GM12891 (cell line): ENCODE measurements at regions not wholly inside any gene's neighbourhood (a gene's known extent, or its start where the extent isn't known, plus 50 kb on each side); places are given as distances from the start of the nearest gene placed in this dataset.
A peak's percentile ranks its signal among the peaks of the same experiment; 100 is the strongest.
"Not testable (repeated sequence)": the region's sequence is repeated elsewhere in the genome, so short reads cannot be mapped to it uniquely, and the experiment has no call there.

Experiments used
- DNase-seq: peaks from one replicate; pipeline ENCODE4 v3.0.0; 2011; ENCODE audit warnings: low spot score; ENCODE audit not compliant: insufficient read length
- FAIRE-seq: peaks from 2 replicates; lab custom pipeline; 2011; peaks lifted over from hg19 to GRCh38; lab: Jason Lieb, UNC
- PAX5 ChIP-seq: IDR thresholded peaks from 2 replicates; pipeline ENCODE4 v1.6.1; 2011; ENCODE audit warnings: low read length, moderate library complexity, mild to moderate bottlenecking; ENCODE audit not compliant: insufficient read depth, severe bottlenecking
- POLR2A ChIP-seq: IDR thresholded peaks from 2 replicates; pipeline ENCODE4 v1.6.1; 2011; ENCODE audit warnings: low read depth, low read length, control low read depth
- POLR2AphosphoS5 ChIP-seq: IDR thresholded peaks from 2 replicates; pipeline ENCODE4 v1.6.1; 2011; ENCODE audit warnings: low read depth, low read length, control low read depth
- POU2F2 ChIP-seq: IDR thresholded peaks from 2 replicates; pipeline ENCODE4 v1.6.1; 2011; ENCODE audit warnings: low read depth, mild to moderate bottlenecking, control low read depth, low read length, moderate library complexity
- SPI1 ChIP-seq: IDR thresholded peaks from 2 replicates; pipeline ENCODE4 v1.6.1; 2011; ENCODE audit warnings: low read depth, low read length, control low read depth
- TAF1 ChIP-seq: IDR thresholded peaks from 2 replicates; pipeline ENCODE4 v1.6.1; 2011; ENCODE audit warnings: low read depth, low read length, control low read depth

DNA sequence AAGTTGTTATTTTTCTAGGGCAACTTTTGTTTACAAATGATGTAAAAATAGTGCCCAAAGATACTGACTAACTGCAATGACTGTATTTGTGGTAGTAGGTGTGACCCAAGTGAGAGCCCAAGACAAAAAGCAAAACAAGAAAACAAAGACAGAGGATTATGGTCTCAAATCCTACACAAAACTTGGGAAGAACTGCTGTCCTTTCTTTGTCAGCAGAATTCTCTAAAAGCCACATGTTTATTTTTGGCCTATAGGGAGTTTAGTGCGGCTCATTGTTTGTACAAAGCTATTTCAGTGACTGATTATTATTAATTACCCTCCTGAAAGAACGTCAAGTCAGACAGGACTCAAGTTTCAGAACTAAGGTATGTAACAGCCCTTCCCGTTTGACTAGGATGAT is 509.2 kb upstream of the SLC35B3 start:
- no peak for TF ChIP-seq TAF1
- no peak for TF ChIP-seq POLR2AphosphoS5
- no peak for TF ChIP-seq SPI1
- TF ChIP-seq POLR2A = no peak
- TF ChIP-seq PAX5 = no peak
- TF ChIP-seq POU2F2 = no peak
- DNase-seq (no peak), FAIRE-seq (no peak)

DNA sequence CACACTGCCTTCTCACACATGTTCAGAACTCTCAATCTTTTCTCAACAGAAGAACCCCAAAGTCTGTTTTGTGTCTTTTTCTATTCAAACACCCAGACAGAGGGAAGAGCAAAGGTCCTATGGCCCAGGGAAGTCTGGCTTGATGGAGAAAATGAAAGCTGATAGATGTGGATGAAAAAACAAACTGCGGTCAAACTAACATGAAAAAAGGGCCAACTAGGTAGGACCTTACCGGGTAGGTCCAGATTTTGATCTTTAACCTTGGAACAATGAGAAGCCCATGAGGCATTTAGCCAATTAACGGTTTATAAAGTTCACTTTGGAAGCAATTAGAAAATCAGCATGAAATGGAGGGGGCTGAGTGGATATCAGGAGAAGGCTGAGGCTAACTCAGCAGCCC is 507.7 kb upstream of the SLC35B3 start:
- TF ChIP-seq SPI1 = no peak
- no peak for TF ChIP-seq TAF1
- no peak for TF ChIP-seq PAX5
- no peak for TF ChIP-seq POLR2A
- no peak for TF ChIP-seq POLR2AphosphoS5
- no peak for FAIRE-seq
- DNase-seq = no peak

DNA sequence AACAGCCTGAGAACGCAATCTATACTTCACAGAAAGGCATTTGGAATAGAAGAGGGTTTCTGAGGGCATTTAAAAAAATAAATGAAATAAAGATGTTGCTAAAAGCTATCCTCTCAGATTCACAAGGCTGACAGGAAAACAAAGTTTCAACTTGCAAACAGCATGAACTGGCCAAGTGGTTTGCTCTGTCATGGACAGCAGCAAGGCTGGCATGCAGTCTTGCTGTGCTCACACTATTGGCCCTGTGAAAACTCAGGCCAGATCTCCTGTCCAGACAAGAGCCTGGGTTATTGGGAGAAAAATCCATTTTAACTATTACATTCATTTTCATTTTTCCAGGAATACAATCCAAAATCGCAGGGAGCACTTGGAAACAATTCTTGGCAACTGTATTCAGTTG is 506.2 kb upstream of the SLC35B3 start:
- DNase-seq (no peak), FAIRE-seq (no peak)
- TF ChIP-seq SPI1 (no peak), POLR2A (no peak), PAX5 (no peak), POLR2AphosphoS5 (no peak), TAF1 (no peak), POU2F2 (no peak)

DNA sequence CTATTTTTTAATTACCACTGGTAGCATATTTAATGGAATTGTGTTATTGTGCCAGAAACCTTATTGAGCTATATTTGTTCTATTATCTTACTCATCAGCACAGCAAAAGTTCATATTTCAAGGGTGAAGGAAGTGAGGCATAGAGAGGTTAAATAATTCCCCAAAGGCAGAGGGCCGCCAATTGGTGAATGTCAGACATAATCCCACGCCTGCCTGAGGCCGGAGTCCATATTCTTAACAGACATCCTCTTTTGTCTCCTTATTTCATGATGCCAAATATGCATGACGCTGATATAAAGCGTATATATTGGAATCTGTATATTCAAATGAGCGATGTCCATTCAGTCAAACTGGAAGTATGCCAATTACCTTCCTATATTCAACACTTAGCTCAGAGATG is 505.0 kb upstream of the SLC35B3 start:
- FAIRE-seq (no peak), DNase-seq (no peak)
- TF ChIP-seq SPI1 = no peak
- no peak for TF ChIP-seq TAF1
- no peak for TF ChIP-seq POLR2A
- TF ChIP-seq PAX5 = no peak
- TF ChIP-seq POLR2AphosphoS5 = no peak
- no peak for TF ChIP-seq POU2F2

DNA sequence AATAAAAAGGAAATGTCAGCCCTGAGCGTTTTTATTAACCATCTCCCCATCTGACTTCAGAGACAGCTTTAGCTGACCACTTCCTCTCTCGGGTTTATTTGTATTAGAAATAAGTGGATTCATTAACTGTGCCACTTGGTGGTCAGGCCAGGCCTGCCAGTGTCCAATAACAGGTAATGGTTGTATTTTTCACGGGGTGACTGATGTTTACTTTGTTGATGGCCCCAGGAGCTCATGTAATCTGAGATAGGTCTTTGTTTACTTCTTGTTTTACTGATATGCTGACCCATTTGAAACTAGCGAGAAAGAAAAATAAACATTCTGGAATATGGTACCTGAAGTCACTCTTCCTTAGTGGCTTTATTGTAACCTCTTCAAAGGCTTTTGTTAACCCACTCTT is 504.3 kb upstream of the SLC35B3 start:
- no peak for DNase-seq
- FAIRE-seq = no peak
- TF ChIP-seq PAX5 (no peak), SPI1 (0 out of 2 replicates have a peak, but pooled peaks have one; percentile 15)

DNA sequence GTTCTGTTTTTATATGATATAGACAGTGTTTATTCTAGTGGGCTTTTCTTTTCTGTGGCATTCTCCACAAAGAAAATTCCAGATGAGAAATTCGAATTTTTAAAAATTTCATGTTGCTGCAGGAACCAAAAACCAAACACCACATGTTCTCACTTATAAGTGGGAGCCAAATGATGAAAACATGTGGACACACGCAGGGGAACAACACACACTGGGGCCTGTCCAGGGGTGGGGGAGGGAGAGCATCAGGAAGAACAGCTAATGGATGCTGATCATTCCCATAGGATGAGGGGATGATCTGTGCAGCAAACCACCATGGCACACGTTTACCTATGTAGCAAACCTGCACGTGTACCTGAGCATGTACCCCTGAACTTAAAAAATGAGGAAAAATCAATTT is 499.0 kb upstream of the SLC35B3 start:
- FAIRE-seq (no peak), DNase-seq (no peak)
- TF ChIP-seq POLR2A (no peak), SPI1 (no peak), POU2F2 (no peak)

DNA sequence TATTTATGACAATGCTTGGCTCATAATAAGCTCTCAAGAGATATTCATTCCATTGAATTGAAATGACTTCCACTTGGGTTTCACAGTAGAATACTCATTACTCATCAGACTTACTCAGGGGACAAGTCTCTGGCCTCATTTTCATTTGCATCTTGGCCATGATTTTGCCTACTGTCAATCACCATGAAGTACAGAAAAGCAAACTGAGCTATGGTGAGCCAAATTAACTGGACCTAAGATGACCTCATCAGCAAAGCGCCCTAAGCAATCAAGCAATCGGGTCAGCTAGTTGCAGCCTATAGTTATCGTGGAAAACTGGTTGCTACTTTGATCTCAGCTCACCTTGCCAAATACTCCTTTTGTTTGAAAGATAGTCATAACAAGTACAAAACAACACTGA is 494.7 kb upstream of the SLC35B3 start:
- FAIRE-seq (no peak), DNase-seq (no peak)
- TF ChIP-seq TAF1 (no peak), PAX5 (no peak), POLR2AphosphoS5 (no peak), POLR2A (no peak), POU2F2 (no peak), SPI1 (no peak)

DNA sequence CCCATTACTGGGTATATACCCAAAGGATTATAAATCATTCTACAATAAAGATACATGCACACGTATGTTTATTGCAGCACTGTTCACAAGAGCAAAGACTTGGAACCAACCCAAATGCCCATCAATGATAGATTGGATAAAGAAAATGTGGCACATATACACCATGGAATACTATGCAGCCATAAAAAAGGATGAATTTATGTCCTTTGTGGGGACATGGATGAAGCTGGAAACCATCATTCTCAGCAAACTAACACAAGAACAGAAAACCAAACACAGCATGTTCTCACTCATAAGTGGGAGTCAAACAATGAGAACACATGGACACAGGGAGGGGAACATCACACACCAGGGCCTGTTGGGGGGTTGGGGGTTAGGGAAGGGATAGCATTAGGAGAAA is 484.9 kb upstream of the SLC35B3 start:
- not testable (repeated sequence) for FAIRE-seq, DNase-seq

DNA sequence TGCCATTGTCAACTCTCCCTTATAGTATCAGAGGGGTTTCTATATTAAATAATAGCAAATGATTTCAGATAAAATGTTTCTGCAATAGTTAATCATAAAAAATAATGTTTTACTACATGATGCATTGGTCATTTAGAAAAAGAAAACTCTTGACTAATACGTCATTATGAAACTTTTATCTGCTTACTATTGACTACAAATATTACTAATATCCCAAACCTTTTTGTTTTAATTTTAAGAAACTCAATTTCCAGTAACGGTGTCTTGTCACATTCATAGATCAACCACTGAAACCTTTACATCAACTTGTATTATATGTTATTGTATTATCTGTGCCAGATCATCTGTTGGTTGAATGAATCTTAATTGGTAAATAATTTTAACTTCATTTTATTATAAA is 482.9 kb upstream of the SLC35B3 start:
- FAIRE-seq (no peak), DNase-seq (no peak)

DNA sequence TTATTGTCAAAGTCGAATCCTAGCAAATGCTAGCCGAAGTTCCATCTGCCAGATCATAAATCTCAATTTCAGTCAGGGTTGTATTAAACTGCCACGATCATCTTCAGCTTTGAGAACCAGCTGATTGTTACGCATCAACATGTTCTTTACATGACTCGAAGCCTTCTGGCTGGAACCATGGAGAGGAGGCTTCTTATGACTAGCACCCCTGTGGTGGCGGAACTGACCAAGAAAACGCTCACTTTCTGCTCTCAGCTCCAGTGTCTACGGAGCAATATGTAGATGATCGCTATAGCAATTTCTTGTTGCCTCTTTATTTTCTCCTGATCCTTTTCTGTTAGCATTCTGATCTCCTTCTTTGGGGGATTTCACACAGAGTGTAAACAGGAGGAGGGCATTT is 479.4 kb upstream of the SLC35B3 start:
- no peak for DNase-seq
- FAIRE-seq = no peak
- TF ChIP-seq POLR2AphosphoS5 (no peak), TAF1 (no peak), PAX5 (no peak), SPI1 (no peak), POLR2A (no peak), POU2F2 (no peak)

More for the DNA sequence above, 482.9 kb upstream of the SLC35B3 start:
- TF ChIP-seq SPI1 (no peak), POLR2AphosphoS5 (no peak), POLR2A (no peak), TAF1 (no peak), POU2F2 (no peak), PAX5 (no peak)

DNA sequence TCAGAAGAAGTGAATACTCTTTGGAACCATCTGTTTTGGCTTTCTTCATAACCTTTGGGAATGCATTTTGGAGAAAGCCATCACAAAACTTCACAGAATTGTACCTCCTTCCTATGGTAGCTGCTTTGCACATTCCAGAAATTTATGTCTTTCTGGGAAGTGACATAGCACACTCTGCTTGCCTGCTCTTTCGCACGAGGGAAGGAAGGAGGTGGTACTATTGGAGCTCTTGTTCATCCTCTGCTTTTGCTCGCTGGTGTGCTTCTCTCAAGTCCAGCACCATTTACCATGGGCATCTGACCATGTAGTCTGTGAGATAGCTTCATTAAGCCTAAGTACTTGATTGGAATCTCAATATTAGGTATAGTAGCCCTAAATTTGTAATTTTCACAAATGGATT is 473.3 kb upstream of the SLC35B3 start:
- DNase-seq (no peak), FAIRE-seq (no peak)
- TF ChIP-seq PAX5 (no peak), POLR2A (no peak), TAF1 (no peak), POU2F2 (no peak)

DNA sequence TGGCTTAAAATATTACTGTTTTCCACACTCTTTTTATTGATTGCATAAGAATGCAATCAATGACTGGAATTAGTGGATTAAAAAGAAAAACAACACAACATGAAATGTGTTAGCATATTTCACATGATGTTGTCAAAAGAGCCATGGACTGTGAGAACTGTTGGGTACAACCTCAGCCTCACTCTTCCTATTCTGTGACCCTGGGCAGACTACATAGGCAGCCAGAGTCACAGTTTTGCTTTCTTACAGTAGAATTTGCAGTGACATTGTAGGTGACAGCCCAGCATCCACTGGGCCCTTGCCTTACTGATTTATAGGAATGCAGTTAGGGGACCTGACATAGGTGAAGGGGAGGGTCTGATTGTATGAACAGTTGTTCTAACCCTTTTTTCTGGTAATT is 471.4 kb upstream of the SLC35B3 start:
- TF ChIP-seq POLR2AphosphoS5 = no peak
- TF ChIP-seq POLR2A = no peak
- no peak for TF ChIP-seq POU2F2
- TF ChIP-seq TAF1 = no peak
- no peak for TF ChIP-seq SPI1
- no peak for TF ChIP-seq PAX5
- FAIRE-seq (no peak), DNase-seq (no peak)
